C4-2B (cell line): ENCODE measurements at regions not wholly inside any gene's neighbourhood (a gene's known extent, or its start where the extent isn't known, plus 50 kb on each side); places are given as distances from the start of the nearest gene placed in this dataset.

Experiments used
- H3K27ac ChIP-seq: fragments of 450-650 bp; 2 replicates; pipeline ENCODE4 v1.5.1; 2017
- CTCF ChIP-seq: fragments of 450-650 bp; conservative IDR thresholded peaks from 2 replicates; pipeline ENCODE4 v1.5.1; 2017; ENCODE audit warnings: mild to moderate bottlenecking
- ZFX ChIP-seq: fragments of 450-650 bp; IDR thresholded peaks from 2 replicates; pipeline ENCODE4 v1.6.1; 2017

GRCh38 chr15:45743426-45744235 is 108.8 kb downstream of the SQOR start:
- no peak overlapping the region for H3K27ac ChIP-seq

DNA sequence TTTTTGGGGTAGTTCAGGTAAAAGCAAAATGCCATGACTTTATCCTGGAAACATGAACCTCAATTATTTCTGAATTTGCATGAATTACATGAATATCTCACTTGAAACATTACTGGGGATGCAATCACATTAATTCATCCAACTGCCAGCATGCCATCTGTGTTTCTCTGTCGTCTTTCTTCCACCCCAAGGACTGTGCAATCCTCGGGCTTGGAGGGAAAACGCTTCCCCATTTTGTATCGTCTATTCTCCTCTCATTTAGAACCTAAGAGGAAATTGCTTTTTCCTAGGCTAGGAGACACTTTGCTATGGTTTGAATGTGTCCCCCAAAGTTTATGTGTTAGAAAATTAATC is 109.4 kb downstream of the SQOR start:
- H3K27ac ChIP-seq: no peak overlapping the region
- TF ChIP-seq CTCF: no peak
- no peak for TF ChIP-seq ZFX

More at GRCh38 chr15:45743426-45744235, 108.8 kb downstream of the SQOR start:
- TF ChIP-seq CTCF: no peak
- TF ChIP-seq ZFX: no peak

- TF ChIP-seq CTCF (no peak), ZFX (no peak)
These were observed 112.6 kb downstream of the SQOR start for GRCh38 chr15:45747426-45747825.

GRCh38 chr15:45751629-45752028 is 116.8 kb downstream of the SQOR start:
- H3K27ac ChIP-seq: no peak overlapping the region
- TF ChIP-seq CTCF (no peak), ZFX (no peak)

More at GRCh38 chr15:45747426-45747825, 112.6 kb downstream of the SQOR start:
- no peak overlapping the region for H3K27ac ChIP-seq

DNA sequence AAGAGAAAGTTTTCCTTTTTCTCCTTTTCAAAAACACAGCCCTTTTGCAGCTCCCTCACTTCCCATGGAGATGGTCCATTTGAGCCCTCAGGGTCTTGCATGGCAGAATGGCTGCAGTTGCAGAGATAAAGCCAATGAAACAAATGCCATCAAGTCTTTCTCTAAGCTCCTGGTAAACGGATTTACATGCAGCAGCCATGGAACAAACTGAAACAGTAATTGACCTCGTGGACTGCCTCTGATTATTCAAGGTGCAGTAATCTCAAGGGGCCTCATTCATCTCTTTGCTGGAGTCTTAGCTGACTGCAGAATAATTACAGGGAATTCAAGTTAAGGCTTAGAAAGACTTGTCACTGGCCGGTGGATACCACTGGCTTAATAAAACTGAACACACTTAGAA is 125.1 kb downstream of the SQOR start:
- TF ChIP-seq CTCF: no peak
- no peak for TF ChIP-seq ZFX
- H3K27ac ChIP-seq: no peak overlapping the region

DNA sequence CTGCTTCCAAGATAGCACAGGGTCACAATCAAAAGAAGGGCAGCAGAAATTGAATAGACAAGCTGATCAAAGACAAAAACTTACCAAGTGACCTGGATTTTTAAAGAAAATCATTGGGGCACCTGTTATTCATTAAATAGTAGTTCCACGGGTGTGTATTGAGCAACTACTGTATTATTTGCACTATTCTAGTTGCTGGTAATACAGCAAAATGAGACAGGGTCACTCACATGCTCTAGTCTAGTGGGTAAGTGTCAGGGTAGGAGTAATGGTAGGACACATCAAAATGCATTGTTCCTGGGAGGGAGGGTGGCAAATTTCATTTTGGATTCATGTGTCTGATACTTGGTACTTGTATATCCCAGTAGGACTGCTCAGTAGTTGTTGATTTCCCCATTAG is 127.9 kb downstream of the SQOR start:
- no peak overlapping the region for H3K27ac ChIP-seq
- TF ChIP-seq CTCF (no peak), ZFX (no peak)

DNA sequence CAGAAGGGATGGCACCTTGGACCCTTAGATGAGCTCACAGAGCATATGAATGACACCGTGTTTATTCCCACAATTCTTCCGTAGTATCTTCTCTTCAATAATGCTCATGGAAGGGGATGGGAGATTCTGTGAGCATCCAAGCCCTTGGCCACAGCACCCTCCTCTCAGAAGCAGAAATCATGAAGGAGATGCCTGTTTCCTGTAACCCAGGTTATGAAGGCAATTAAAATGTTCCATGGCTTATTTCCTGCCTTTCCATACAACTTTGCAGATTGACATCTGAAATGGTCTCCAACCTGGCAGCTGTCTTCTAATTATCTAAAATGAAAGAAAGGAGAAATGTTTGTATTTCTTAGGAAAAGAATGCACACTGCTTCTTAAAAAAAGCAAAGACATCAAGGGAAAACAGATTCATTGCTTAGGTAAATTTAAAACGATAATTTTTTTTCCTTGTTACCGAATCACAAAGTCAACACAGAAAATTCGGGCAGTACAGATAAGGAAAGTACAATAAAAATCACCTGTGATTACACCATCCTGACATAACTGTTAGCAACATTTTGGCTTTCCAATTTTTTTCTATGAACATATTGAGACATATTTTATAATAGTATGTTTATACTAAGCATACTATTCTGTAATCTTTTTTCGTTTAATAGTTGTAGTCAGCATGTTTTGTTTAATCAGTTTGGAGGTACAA is 128.5 kb downstream of the SQOR start:
- TF ChIP-seq ZFX (no peak), CTCF (no peak)
- no peak overlapping the region for H3K27ac ChIP-seq
